ENCODE measurements at regions not wholly inside any gene's neighbourhood (a gene's known extent, or its start where the extent isn't known, plus 50 kb on each side); places are given as distances from the start of the nearest gene placed in this dataset.

DNA sequence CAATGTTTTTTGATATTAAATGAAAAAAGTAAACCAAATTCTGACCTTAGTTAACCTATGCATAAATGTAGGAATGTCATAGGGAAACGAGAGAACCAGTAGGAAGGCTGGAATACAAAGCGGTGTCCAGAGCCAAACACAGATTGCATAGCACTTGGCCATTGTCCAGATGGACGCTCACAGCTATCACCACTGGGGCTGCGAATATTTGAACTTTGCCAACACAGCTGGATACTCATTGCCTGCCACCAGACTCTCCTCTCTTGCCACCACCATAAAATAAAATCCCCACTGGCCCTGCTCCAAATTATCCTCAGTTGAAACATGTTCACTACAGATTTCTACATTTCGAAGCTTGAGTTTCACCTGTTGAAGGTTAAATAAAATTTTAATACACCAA lies 159.3 kb upstream of the GULP1 start:
- DNase-seq (ENCODE audit: low read depth) = no peak

DNA sequence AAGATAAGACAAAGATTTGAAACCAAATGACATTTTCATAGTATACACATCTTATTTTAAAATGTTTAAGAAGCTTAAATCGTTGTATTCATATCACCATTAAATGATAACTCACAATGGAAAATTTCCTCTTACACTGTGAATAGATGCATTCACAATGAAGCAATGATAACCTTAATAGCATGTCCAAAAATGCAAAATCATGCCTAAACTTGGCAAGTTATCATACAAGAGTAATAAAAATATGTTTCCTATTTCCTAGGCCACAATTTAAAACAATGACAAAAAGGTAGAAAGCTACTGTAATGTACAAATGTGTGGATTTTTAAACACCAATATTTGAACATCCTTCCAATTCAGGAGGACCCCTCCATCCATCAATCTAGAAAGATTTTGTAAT lies 157.4 kb upstream of the GULP1 start:
- DNase-seq (ENCODE audit: low read depth) = no peak

DNA sequence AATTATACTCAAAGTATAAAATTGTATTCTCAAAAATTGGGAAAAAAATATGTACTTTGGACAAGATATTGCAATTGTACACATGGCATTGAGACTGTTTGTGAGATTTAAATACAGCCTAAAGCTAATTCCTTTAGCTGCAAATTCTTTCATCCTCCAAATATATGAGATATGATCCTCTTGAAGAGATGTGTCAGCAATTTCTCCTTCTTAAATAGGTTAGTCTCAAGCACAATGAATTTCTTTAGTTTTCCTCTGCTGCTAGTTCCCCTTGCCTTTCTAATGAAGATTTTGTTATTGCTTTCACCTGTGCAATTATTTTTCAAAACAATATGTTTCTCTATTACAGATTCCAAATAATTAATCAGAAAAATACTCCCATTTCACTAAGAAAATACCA lies 153.4 kb upstream of the GULP1 start:
- no peak for DNase-seq (ENCODE audit: low read depth)

DNA sequence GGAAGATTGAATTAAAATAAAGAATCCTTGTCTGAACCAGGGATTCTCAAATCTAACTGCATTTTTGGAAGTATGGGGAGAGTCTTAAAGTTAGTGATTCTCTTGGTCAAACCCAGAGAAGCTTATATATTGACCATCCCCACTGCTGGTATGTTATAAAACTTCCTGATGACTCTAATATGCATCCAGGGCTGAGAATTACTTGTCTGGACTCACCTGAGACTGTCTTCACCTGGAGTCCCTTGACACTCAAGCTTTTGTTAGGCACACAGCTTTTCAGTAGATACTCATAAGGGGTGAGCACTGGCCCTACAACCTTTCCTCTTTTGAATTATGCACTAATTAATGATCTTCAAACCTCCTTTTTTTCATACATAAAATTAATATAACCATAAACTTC lies 149.6 kb upstream of the GULP1 start:
- DNase-seq (ENCODE audit: low read depth) = no peak

DNA sequence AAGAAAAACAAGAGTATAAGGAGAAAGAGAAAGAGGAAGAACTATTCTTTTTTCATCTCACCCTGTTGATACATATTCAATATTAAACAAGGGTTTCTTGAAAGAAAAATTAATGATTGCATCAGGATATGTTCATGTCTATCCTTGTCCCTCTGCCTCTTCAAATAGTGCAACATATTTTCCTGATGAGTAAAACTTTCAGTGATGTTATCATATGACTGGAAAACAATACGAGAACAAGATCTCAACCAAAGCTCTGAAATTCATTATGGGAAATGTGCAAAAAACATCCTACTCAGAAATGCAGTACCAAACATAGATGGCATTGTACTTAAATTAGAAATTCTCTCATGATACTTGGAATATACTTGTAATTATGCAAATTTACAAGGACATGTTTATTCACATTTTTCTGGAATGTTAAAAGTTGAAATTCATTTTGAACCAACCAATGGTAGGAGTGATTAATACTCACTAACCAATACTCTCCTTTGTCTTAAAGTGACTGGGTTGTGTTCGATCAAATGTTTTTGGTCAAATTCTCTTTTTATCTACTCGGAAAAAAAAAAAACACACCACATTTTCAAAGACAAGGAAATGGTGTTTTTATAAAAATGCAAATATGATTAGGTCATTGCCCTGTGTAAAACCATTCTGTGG lies 148.9 kb upstream of the GULP1 start:
- DNase-seq (ENCODE audit: low read depth) = peak; percentile 69

DNA sequence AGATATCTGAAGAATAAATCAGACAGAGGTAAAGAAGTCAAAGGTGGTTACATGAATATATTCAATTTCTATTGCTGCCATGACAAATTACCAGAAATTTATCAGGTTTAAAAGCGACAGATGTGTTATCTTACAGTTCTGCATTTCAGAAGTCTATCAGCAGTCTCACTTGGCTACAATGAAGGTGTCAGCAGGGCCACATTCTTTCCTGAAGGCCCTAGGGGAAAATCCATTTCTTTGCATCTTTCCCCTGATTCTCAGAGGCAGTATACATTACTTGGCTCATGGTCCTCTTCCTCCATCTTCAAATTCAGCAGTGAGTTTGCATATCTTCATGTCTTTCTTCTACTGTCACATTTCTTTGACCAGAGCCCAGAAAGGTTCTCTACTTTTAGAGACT lies 145.8 kb upstream of the GULP1 start:
- DNase-seq (ENCODE audit: low read depth) = no peak

DNA sequence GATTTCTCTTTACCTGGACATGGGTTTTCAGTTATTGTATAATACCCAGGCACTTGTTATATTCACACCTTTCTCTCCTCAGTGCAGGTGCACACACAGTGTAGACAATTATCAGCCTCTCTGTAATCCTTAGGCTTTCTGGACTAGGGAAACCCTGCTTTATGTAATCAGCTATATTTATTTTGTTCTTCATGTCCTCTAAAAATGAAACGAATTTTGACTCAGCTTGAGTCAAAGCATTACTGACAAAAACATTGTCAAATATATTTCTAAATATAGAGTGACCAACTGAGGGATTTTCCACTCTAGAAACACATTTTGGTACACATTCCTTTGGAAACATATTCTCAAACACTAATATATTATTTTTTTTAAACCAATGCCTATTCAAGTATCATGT lies 144.8 kb upstream of the GULP1 start:
- no peak for DNase-seq (ENCODE audit: low read depth)

DNA sequence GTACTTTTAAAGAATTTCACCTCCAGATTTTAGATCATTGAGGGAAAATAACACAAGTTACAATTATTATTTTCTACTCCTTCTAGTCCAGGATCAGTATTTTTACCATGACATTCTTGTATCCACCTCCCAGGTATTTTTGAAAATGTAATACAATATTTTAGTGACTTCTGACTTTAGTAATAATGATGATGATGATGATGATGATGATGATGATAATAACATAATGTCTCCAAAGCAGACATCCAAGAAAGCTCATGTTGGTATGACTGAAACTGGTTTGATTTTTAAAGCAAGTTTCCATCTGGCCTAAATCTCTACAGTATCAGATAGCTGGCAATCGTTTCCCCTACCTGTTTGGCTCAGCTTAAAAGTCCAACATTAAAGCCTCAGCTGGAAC lies 140.0 kb upstream of the GULP1 start:
- no peak for DNase-seq (ENCODE audit: low read depth)

DNA sequence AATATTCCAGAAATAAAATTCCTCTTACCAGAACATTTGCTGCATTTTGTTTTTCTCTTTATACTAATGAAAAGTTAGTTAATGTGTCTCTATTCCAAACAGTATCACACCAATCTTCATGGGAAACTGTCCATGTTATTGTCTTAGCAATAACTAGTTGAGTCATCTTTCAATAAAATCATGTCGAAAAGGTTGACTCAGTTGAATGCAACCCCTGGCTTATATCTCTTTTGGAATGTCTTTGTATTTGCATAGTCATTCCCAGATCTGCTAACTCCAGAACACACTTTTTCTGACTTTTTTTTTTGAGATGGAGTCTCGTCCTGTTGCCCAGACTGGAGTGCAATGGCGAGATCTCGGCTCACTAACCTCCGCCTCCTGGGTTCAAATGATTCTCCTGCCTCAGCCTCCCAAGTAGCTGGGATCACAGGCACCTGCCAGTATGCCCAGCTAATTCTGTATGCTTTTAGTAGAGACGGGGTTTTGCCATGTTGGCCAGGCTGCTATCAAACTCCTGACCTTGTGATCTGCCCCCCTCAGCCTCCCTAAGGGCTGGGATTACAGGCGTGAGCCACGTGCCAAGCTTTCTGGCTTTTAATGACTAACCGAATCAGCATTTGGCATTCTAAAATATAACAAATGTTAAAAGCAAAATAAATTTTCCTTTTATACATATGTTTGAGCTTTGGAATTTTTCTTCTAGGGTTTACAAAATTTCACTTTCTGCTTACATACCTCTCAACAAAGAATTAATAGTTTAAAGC lies 133.2 kb upstream of the GULP1 start:
- DNase-seq (ENCODE audit: low read depth) = no peak

DNA sequence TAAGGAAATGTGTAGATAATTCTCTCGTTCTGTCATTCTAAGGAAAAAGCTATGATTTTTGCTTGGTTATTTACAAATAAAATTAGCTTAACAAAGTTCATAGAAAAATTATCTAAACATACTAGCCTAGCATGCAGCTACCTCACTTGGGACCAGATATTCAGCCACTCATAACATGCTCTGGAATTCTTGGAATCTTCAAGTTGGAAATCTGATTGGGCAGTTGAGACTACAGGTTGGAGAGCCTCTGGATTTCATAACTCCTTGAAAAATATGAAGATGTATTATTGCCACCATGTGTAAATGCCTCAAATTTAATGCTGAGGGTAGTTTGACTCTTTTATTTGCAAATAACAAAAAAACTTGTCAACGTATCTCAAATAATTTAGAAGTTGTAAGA lies 132.2 kb upstream of the GULP1 start:
- DNase-seq (ENCODE audit: low read depth) = no peak

DNA sequence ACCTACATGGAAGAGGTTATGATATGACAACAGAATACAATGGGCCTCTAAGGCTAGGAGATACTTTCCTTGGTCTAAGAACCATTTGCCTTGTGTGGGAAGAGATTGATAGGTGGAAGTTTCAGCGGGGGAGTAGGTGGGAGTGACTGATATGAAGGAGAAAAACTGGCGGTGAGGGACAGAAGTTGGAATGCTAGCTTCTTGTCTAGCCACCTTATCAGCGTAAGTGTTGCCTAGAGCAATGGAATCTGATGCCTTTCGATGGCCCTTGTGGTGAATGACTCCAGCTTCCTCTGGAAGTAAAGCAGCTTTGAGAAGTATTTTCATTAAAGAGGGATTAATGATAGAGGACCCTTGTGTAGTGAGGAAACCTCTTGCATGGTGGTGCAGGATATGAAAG lies 121.3 kb upstream of the GULP1 start:
- DNase-seq (ENCODE audit: low read depth) = no peak

DNA sequence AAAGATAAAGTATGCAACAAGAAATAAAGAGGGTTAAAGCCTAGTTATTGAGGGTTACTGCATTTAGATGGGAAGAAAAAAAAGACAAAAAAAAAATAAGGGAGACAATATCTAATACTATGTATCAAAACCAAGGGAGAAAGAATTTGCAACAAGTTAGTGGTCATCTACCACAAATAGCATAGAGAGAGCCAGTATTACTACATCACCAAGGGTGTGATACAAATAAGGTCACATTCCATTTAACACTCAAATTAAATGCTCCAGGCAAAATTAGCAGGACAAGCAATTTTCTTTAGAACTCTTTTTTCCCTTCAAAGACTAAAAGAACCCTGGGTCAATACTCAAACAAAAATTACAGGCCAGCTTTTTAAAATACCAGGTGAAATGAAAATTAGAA lies 115.1 kb upstream of the GULP1 start:
- DNase-seq (ENCODE audit: low read depth) = no peak

DNA sequence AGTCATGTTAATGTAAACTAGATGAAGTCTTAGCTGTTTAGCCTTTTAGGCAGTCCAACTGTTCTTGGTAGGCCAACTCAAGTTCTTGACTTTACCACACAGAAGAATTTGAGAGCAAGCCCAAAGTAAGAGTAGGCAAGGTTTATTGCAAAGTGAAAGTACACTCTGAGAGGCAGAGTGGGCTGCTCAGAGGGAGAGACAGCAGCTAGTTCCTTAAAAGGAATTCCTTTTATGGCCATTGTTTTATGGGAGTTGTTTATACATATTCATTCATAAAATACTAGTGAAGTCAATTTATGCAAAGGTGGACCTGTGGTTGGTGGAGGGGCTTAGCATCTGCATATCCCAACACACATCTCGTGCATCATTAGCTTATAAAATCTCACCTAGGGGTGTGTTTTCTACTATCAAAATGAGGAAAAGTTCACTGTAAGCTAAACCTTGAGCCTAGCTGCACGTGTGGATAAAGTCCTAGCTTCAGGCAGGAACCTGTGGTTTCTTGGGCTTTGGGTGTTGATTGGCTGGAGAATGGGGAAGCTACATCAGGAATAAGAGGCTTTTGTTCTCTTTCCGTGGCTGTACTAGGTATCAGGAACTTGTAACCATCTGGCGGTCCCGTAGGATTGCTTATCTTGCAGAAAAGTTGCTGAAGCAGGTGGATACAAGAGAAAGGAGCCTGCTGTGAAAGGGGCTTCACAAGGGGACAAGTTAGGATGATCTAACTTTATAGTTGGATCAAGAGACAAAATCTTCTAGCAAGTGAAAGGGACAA lies 110.4 kb upstream of the GULP1 start:
- DNase-seq (ENCODE audit: low read depth) = no peak

DNA sequence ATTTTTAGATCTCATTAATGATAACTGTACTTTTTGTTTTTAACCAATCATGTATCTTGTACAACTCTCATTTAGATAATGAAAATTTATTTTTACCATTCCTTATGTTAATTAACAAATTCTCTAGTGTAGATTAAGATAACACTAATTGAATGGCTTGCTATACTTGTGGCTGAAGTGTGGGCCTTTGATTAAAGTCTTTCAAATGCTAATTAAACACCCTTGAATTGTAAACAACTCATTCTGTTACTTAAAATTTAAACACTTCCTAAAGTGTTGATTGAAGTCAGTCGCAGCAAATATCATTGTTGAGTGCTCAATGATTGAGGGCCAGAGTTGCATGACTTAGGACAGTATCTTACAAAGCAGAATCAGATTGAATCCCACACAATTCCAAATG lies 109.8 kb upstream of the GULP1 start:
- no peak for DNase-seq (ENCODE audit: low read depth)

DNA sequence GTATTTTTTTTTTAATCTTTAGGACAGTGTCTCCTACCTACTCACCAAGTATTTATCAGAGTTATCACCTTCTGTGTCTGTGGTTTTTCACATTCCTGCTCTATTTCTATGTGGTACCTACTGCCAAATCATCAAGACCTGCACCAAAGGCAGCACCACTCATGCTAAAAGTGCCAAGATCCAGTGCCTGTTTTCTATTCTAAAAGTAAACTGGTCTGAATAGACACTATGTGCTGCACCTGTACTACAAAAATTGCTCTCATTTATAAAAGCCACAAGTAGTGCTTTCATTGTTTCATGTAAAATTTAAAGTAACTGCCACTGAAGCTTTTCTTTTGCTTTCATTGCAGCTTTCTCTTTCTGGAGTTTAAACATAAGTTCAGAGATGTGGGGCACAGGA lies 103.9 kb upstream of the GULP1 start:
- no peak for DNase-seq (ENCODE audit: low read depth)

DNA sequence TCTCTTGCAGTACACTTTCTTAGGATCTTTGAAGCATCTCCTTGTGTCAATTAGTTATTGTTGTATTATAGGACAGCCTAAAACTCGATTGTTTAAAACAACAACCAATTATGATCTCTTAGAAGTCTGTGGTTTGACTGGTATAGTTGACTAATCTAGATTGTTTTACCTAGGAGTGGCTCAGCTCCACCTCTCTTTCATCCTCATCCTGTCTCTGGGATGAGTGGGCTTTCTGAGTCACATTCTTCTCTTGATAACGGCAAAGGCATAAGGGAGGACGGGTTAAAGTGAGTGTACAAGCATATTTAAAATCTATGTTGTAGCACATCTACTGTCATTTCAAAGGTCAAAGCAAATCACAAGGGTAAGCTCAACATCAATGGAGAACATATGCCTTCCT lies 102.3 kb upstream of the GULP1 start:
- peak; percentile 60 for DNase-seq (ENCODE audit: low read depth)

DNA sequence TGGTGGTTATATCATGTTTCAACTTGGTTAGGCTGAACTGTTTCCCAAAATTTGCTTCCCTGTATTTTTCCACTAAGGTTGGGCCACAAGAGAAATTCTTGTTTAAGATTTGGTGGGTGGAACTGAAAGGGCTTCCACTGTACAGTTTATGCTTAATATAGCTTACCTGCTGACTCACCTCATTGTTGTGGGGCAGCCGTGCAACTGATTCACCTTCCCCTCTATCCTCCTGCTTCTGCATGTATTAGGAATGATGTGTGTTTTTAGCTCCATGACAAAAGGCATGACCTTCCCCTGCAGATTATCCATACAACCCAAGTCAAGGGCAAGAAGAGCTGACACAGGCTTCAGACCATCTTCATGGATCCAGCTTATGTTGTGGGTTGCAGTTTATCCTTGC lies 98.4 kb upstream of the GULP1 start:
- no peak for DNase-seq (ENCODE audit: low read depth)

DNA sequence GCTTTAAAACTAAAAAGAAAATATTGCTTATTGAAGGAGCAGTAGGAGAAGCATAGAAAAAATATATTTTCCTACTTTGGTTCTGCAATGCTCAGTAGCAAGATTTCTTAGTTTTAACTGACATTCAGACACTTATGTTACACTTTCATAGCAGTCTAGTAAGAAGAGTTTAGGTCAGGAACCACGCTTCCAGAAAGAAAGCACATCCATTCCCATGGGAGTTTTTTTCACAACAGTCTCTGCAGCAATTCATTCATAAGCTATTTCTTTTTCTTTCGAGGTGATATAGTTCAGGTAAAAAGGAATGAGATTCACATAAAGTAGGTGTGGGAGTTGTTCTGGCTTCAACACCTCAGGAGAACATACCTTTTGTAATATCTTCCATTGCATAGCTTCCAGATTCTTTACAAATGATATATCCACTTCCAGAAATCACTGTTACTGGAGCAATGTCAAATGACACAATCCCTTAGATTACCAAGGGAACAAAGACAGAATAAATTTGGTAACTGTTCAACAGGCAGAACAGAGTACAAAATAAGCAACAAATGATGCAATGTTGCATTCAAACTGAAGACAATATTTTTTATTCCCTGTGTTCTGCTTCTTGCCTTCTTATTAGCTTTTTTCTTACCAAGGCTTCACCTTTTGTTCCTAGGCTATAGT lies 95.2 kb upstream of the GULP1 start:
- DNase-seq (ENCODE audit: low read depth) = peak; percentile 53

DNA sequence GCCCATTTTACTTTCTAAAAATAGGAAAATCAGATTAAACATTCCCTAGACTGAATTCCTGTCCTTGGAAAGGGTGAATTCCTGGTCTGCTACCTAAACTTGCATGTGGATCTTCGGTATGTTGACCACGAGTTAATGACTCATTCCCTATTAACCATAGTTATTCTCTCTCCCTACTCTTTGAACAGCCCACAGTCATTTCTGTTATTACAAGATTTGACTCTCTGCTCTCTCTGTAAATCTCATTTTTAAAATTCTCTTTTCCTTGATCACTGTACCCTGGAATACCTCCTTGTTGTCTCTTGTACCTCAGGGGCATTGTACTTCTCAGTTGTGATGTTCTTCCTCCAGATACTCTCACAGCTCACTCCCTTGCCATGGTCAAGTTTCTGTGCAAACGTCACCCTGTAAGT lies 92.0 kb upstream of the GULP1 start:
- DNase-seq (ENCODE audit: low read depth) = peak; percentile 81

DNA sequence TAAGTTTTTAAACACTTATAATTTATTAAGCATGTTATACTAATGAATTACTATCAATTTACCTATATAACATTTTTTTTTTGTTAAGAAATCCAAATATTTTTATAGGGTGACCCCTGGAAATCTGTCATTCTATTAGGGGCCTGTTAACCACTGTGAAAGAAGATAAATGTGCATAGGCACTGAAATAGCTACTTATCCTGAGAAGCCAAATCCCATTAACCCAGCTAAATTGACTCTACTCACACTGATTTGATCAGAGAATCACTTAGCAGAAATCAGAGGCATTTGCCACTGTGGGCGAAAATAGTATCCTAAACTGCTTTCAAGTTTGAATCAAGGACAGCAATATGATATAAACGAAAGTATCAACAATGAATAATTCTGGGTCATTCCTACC lies 90.0 kb upstream of the GULP1 start:
- no peak for DNase-seq (ENCODE audit: low read depth)

DNA sequence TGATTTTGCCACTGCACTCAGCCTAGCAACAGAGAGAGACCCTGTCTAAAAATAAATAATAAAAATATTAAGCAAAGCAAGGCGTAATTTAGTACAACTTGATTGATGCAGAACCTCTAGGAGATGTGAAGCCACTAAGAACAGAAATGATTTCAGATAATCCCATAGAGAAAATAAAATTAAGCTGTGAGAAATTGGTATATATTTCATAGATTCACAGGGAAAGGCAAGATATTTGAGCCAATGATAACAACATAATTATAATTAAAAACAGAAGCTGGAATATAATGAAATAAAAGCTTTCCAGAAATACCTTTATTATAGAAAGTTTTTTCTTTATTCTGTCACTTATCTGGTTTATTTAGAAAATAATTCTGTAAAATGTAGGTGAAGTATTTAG lies 88.9 kb upstream of the GULP1 start:
- DNase-seq (ENCODE audit: low read depth) = no peak

DNA sequence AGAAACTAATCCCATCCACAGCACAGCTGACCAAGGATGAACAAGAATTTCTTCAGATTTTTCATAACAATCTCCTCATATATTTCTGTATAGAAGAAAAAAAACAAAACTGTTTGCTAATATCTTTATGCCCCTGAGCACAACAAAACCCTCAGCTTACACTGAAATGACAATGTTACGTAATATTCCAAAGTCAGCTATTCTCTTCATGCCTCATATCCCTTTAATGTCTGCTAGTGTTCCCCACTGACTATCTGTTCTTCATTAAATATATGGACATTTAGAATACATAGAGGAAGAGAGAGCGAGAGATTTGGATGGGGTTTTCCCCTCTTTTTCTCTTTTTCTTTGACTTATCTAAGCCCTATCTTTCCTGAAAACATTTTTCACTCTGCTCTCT lies 87.9 kb upstream of the GULP1 start:
- no peak for DNase-seq (ENCODE audit: low read depth)

All from LHCN-M2 (cell line).